ENCODE measurements at regions not wholly inside any gene's neighbourhood (a gene's known extent, or its start where the extent isn't known, plus 50 kb on each side); places are given as distances from the start of the nearest gene placed in this dataset.
"Not testable (repeated sequence)": the region's sequence is repeated elsewhere in the genome, so short reads cannot be mapped to it uniquely, and the experiment has no call there.

DNA sequence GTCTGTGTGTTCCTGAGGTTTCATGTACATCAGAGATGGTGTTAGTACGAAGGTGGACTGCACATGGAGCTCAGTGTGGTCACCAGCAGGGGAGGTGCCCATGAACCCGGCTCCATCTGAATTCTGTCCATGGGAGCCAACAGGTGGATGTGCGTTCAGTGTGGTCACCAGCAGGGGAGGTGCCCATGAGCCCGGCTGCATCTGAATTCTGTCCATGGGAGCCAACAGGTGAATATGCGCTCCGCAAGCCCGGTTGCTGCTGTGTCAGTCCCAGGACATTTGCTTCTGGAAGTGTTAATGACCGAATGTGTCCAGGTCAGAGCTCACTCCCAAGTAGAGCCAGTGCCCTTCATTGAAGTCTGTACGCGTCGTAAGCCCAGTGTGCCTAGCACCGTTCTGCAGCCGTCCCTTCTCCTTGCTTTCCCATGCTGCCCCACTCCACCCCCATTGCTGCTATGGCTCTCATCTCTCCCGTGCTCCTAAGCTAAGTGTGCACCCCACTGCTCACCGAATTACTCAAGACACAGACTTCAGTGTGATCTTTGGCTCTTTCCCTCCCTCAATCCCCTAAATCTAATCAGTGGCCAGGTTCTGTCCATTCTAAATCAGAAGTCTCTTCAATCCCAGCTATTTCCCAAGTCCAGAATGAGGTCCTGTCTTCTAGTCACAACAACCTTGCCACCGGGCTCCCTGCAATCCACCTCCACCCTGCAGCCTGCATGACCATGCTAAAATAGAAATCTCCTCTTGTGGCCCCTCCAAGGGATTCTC is 352.4 kb downstream of the TCERG1L start:
- DNase-seq (ENCODE audit: low spot score) = no peak
- no peak for ATAC-seq
- intact Hi-C loops (cut with DNase I) = no loop called here

- DNase-seq (ENCODE audit: low spot score) (no peak), ATAC-seq (no peak)
- intact Hi-C loops (cut with DNase I) = no loop called here
Observed at GRCh38 chr10:130959752-130960195, 351.7 kb downstream of the TCERG1L start.

GRCh38 chr10:130960531-130960930 is 351.0 kb downstream of the TCERG1L start:
- intact Hi-C loops (cut with DNase I) = no loop called here
- DNase-seq (ENCODE audit: low spot score) (no peak), ATAC-seq (no peak)

DNA sequence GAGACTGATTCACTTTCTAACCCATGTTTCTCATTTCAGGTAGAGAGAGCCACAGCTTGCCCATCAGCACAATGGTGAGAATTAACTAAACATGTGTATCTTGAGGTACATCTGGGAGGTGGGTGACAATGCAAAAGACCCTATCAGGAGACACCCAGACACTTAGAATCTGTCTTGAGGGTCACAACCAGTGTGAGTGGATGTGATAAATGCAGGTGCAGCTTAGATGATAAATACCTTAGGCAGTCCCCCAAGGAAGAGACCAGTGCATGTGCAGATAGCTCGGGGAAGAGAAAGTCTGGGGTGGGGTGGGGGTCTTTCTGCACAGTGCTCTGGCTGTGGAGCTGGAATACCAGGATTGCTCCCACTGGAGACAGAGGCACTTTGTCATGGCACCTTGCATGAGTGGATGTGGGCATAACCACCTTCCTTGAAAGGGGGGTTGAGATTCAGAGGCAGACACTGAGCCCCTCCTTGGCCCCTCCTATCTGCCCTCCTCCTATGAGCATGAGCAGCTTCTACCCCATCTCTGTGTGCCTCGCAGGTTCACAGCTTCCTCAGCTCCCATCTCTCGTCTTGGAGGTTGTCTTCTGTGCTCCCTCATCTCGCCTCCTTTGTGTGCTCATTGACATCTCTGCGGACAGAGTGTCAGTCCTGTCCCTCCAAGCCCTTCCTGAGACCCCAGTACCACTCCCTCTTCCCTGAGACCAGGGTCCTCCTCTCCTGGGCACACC is 349.8 kb downstream of the TCERG1L start:
- intact Hi-C loops (cut with DNase I) = no loop called here
- ATAC-seq (no peak), DNase-seq (ENCODE audit: low spot score) (no peak)

GRCh38 chr10:130962240-130963051 is 349.1 kb downstream of the TCERG1L start:
- DNase-seq (ENCODE audit: low spot score) = no peak
- intact Hi-C loops (cut with DNase I) = no loop called here
- no peak for ATAC-seq

DNA sequence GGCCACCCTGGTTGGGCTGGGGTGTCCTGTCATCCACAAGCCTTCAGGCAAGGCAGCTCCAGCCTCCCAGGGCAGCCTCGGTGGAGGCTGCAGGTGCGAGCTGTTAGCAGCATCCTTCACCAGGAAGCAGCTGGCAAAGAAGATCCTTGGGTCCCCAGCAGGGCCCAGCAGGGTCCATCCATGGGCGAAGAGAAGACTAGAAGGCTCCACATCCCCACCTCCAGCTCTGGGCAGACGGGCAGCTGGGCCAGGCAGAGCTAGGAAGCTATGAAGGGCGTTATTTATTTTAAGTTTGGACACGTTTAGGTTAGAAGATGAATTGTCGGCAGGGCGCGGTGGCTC is 348.5 kb downstream of the TCERG1L start:
- no peak for ATAC-seq
- no peak for DNase-seq (ENCODE audit: low spot score)
- intact Hi-C loops (cut with DNase I) = no loop called here

GRCh38 chr10:130963786-130964522 is 347.6 kb downstream of the TCERG1L start:
- intact Hi-C loops (cut with DNase I) = no loop called here

DNA sequence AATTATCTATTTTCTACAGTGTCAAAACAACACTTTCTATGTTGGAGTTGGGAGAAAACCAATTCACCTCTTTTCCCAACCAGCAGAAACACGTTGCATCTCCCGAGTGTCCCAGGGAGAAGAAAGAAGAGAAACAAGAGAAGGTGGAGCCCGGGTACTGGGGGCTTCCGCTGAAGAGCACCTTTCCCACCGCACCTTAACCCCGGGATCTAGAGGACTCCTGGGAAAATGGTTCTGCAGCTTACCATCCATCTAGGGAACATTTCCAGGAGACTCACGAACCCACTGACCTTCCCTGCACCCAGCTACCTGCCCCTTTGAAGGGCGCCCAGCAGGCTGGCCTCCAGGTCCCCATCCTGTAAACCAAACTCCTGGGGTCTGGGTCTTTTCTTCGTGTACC is 346.8 kb downstream of the TCERG1L start:
- no peak for DNase-seq (ENCODE audit: low spot score)
- intact Hi-C loops (cut with DNase I) = no loop called here
- no peak for ATAC-seq

More at GRCh38 chr10:130963786-130964522, 347.6 kb downstream of the TCERG1L start:
- ATAC-seq (no peak), DNase-seq (ENCODE audit: low spot score) (no peak)

DNA sequence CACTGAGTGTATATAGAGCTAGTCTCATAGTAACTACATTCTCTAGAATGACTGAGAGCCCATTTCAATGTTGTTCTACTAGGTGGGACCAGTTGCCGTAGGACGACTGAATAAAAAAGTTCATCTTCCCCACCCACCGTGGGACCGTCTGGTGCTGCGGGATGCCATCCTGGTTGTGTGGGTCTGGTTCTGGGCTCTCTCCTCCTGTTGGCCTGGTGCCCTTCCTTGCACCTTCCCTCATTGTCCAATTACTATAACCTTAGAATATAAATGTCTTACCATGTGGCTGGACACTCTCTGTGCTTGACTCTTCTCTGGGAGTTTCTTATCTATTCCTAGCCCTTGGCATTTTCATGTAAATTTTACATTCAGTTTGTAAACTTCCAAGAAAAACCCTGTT is 344.4 kb downstream of the TCERG1L start:
- DNase-seq (ENCODE audit: low spot score) (no peak), ATAC-seq (no peak)
- intact Hi-C loops (cut with DNase I) = no loop called here

DNA sequence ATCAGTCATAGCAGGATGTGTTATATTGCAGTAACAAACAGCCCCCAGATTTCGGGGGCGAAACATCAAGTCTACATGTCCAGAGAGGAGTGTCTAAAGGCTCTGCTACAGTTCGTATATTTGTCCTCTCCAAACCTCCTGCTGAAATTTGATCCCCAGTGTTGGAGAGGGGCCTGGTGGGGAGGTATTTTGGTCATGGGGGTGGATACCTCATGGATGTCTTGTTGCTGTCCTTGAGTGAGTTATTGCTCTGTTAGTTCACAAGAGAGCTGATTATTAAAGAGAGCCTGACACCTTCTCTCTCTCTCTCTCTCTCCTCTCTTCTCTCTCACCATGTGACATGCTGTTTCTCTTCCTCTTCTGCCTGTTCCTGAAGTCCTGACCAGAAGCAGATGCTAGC is 343.7 kb downstream of the TCERG1L start:
- intact Hi-C loops (cut with DNase I) = no loop called here
- no peak for DNase-seq (ENCODE audit: low spot score)
- no peak for ATAC-seq

DNA sequence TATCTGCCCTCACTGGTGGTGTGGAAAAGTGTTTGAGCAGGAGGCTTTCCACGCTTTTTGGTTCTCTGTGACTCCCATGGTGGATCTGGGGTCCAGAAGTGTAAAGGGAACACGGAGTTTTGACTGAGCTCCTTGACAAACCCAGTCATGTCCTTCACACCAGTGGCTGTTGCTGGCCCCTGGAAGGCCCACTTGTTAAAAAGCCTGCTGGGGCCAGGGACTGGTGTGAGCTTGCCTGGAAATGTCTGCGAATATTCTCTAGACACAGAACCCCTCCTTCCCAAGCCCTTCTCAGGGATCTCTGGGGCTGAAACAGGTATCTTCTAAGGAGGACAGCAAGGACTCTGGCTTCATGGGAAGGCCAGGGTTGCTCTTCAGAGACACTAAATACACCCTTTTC is 343.0 kb downstream of the TCERG1L start:
- ATAC-seq (no peak), DNase-seq (ENCODE audit: low spot score) (no peak)
- intact Hi-C loops (cut with DNase I) = no loop called here

DNA sequence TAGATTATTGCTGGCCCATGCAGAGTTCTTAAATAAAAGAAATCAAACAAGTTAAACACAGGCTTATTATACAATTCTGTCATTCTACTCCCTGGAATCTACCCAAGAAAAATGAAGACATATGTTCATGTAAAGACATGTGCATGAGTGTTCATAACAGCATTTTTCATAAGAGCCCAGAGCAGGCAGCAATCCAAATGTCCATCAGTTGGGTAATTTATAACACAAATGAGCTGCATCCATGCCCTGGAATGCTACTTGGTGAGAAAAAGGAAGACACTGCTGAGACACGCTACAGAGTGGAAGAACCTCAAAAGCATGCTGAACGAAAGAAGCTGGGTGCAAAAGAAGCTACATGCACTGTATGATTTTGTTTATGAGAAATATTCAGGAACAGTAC is 342.6 kb downstream of the TCERG1L start:
- ATAC-seq = no peak
- intact Hi-C loops (cut with DNase I) = no loop called here
- DNase-seq (ENCODE audit: low spot score) = no peak

- intact Hi-C loops (cut with DNase I) = no loop called here
- DNase-seq (ENCODE audit: low spot score) (no peak), ATAC-seq (no peak)
Observed at GRCh38 chr10:130969700-130970099, 341.8 kb downstream of the TCERG1L start.

- DNase-seq (ENCODE audit: low spot score) = no peak
- intact Hi-C loops (cut with DNase I) = no loop called here
- ATAC-seq = no peak
Observed at GRCh38 chr10:130970341-130971122, 341.0 kb downstream of the TCERG1L start.

DNA sequence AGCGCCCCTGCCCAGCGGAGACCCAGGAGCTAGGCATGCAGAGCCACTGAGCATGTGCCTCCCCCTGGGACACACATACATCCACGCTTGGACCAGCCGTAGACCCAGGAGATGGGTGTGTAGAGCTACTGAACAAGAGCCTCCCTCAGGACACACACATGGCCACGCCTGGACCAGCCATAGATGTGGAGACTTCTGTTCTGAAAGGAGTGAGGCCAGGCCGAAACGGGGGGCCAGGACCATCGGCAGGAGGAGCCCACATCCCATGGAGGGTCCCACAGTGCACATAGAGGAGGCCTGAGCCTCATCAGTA is 340.4 kb downstream of the TCERG1L start:
- ATAC-seq (no peak), DNase-seq (ENCODE audit: low spot score) (no peak)
- intact Hi-C loops (cut with DNase I) = no loop called here

DNA sequence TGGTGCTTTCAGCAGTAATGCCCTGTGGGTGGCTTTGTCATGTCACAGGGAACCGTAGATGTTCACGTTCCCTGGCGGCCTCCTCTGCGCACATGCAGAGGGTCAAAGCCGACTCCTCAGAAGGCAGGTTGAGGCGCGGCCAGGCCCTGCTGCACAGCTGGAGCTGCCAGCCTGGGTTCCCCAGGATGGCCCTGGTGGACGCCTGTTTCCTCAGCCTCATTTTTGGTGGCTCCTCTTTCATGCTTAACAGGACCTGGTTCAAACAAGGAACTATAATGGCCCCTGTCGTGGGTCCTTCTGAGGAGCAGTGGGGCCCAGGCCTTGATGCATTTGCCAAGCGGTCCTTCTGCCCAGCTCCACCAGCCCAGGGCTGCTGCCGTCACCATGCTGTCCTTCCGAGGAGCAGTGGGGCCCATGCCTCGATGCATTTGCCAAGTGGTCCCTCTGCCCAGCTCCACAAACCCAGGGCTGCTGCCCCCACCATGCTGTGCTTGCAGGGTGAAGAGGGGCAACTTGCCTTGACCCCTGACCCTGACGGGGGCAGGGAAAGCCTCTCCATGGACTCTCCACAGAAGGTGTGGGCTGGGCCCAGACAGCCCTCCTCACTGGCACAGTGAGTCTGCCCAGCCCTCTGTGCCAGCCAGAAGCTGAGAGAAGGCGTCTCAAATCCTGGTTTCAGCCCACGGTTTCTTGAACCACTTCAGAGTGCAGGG is 338.2 kb downstream of the TCERG1L start:
- intact Hi-C loops (cut with DNase I) = no loop called here
- DNase-seq (ENCODE audit: low spot score) = no peak
- ATAC-seq = no peak

DNA sequence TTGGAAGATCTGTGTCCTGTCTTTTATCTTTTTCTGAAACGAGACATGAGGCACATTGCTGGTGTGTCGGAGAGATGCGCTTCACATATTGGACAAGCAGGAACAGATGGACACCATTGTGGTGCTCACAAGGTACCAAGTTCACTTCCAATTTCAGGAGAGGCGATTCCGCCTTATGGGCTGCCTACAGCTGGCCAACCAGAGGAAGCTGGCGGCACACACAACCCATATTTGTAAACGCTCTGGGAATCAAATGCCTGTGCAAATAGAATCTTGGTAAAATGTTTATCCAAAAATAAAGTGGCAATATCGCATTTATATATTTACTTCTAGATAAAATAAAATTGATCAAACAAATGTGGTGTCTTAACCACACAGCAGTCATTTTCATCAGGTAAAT is 337.4 kb downstream of the TCERG1L start:
- no peak for ATAC-seq
- no peak for DNase-seq (ENCODE audit: low spot score)
- intact Hi-C loops (cut with DNase I) = no loop called here

GRCh38 chr10:130975351-130975750 is 336.2 kb downstream of the TCERG1L start:
- DNase-seq (ENCODE audit: low spot score); ATAC-seq; intact Hi-C loops (cut with DNase I): not testable (repeated sequence)
